IMR-90 (cell line): ENCODE measurements at regions not wholly inside any gene's neighbourhood (a gene's known extent, or its start where the extent isn't known, plus 50 kb on each side); places are given as distances from the start of the nearest gene placed in this dataset.

ENCODE experiments used
- CHD1 ChIP-seq: IDR thresholded peaks from 2 replicates; pipeline ENCODE4 v1.6.1; 2012; ENCODE audit warnings: low read depth, low read length, improper control_type of control experiment
- MAFK ChIP-seq: IDR thresholded peaks from 2 replicates; pipeline ENCODE4 v1.6.1; 2012; ENCODE audit warnings: low read depth, low read length, improper control_type of control experiment
- MXI1 ChIP-seq: IDR thresholded peaks from 2 replicates; pipeline ENCODE4 v1.6.1; 2012; ENCODE audit warnings: low read depth, mild to moderate bottlenecking, low read length, moderate library complexity, borderline replicate concordance
- NFE2L2 ChIP-seq: fragments of 150-350 bp; IDR thresholded peaks from 2 replicates; pipeline ENCODE4 v1.6.1; 2016; ENCODE audit warnings: low read depth, mild to moderate bottlenecking, low read length
- POLR2A ChIP-seq: IDR thresholded peaks from 2 replicates; pipeline ENCODE4 v1.6.1; 2012; ENCODE audit warnings: mild to moderate bottlenecking, low read depth, low read length
- RAD21 ChIP-seq: IDR thresholded peaks from 2 replicates; pipeline ENCODE4 v1.6.1; 2012; ENCODE audit warnings: low read length, improper control_type of control experiment
- RCOR1 ChIP-seq: IDR thresholded peaks from 2 replicates; pipeline ENCODE4 v1.6.1; 2012; ENCODE audit warnings: mild to moderate bottlenecking, low read length, improper control_type of control experiment; ENCODE audit not compliant: insufficient replicate concordance
- RFX5 ChIP-seq: IDR thresholded peaks from 2 replicates; pipeline ENCODE4 v1.8.0; 2012; ENCODE audit warnings: low read depth, mild to moderate bottlenecking, low read length, moderate library complexity
- TF ChIP-seq, protein P1 (sequence below): conservative IDR thresholded peaks from 2 replicates; pipeline ENCODE4 v1.5.1; 2012; ENCODE audit warnings: mild to moderate bottlenecking, low read depth, low read length, improper control_type of control experiment
- TF ChIP-seq, protein P2 (sequence below): fragments of 150-350 bp; IDR thresholded peaks from 2 replicates; pipeline ENCODE4 v1.6.1; 2017; ENCODE audit warnings: mild to moderate bottlenecking, antibody characterized with exemption, low read length, low read depth
- TF ChIP-seq, protein P3 (sequence below): fragments of 150-350 bp; IDR thresholded peaks from 2 replicates; pipeline ENCODE4 v1.6.1; 2016; ENCODE audit warnings: low read depth, mild to moderate bottlenecking, low read length, moderate library complexity, borderline replicate concordance

DNA sequence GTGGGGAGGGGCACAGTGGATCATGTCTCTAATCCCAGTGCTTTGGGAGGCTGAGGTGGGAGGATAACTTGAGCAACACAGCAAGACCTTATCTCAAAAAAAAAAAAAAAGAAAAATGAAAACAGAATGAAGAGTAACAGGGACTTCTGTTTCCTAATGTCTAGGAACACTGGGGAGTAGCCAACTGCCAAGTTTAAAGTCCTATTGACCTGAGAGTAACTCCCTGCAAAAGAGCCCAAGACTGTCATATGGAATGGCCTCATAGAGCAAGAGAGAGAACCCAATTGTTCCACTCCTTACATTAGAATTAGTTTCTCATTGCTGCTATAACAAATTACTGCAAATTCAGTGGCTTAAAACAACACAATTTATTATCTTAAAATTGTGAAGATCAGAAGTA lies 881.4 kb upstream of the ROBO1 start:
- TF ChIP-seq, protein P1, sequence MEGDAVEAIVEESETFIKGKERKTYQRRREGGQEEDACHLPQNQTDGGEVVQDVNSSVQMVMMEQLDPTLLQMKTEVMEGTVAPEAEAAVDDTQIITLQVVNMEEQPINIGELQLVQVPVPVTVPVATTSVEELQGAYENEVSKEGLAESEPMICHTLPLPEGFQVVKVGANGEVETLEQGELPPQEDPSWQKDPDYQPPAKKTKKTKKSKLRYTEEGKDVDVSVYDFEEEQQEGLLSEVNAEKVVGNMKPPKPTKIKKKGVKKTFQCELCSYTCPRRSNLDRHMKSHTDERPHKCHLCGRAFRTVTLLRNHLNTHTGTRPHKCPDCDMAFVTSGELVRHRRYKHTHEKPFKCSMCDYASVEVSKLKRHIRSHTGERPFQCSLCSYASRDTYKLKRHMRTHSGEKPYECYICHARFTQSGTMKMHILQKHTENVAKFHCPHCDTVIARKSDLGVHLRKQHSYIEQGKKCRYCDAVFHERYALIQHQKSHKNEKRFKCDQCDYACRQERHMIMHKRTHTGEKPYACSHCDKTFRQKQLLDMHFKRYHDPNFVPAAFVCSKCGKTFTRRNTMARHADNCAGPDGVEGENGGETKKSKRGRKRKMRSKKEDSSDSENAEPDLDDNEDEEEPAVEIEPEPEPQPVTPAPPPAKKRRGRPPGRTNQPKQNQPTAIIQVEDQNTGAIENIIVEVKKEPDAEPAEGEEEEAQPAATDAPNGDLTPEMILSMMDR = no peak
- TF ChIP-seq POLR2A = no peak
- TF ChIP-seq RFX5 = no peak
- TF ChIP-seq, protein P2, sequence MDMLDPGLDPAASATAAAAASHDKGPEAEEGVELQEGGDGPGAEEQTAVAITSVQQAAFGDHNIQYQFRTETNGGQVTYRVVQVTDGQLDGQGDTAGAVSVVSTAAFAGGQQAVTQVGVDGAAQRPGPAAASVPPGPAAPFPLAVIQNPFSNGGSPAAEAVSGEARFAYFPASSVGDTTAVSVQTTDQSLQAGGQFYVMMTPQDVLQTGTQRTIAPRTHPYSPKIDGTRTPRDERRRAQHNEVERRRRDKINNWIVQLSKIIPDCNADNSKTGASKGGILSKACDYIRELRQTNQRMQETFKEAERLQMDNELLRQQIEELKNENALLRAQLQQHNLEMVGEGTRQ = no peak
- no peak for TF ChIP-seq MAFK
- no peak for TF ChIP-seq RAD21
- TF ChIP-seq NFE2L2 = no peak
- no peak for TF ChIP-seq CHD1
- TF ChIP-seq, protein P3, sequence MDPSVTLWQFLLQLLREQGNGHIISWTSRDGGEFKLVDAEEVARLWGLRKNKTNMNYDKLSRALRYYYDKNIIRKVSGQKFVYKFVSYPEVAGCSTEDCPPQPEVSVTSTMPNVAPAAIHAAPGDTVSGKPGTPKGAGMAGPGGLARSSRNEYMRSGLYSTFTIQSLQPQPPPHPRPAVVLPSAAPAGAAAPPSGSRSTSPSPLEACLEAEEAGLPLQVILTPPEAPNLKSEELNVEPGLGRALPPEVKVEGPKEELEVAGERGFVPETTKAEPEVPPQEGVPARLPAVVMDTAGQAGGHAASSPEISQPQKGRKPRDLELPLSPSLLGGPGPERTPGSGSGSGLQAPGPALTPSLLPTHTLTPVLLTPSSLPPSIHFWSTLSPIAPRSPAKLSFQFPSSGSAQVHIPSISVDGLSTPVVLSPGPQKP = no peak
- no peak for TF ChIP-seq MXI1
- TF ChIP-seq RCOR1 = no peak
